Body of pancreas (tissue), 4 donors: ENCODE measurements at regions not wholly inside any gene's neighbourhood (a gene's known extent, or its start where the extent isn't known, plus 50 kb on each side); places are given as distances from the start of the nearest gene placed in this dataset.

Experiments used
- POLR2A ChIP-seq, 3 donors: fragments of 450-650 bp; IDR thresholded peaks; one replicate each; pipeline ENCODE4 v1.6.1; 2016; ENCODE audit warnings: antibody characterized with exemption in 3 of 3, mild to moderate bottlenecking in 2 of 3
- TF ChIP-seq, protein P1 (sequence below), 7 experiments: fragments of 450-650 bp in 4 of 7; fragments of 200-600 bp in 3 of 7; sonication (generic) in 3 of 7; IDR thresholded peaks; one replicate each; pipeline ENCODE4 v1.5.1; 2016 to 2019; ENCODE audit warnings: antibody characterized with exemption in 7 of 7

DNA sequence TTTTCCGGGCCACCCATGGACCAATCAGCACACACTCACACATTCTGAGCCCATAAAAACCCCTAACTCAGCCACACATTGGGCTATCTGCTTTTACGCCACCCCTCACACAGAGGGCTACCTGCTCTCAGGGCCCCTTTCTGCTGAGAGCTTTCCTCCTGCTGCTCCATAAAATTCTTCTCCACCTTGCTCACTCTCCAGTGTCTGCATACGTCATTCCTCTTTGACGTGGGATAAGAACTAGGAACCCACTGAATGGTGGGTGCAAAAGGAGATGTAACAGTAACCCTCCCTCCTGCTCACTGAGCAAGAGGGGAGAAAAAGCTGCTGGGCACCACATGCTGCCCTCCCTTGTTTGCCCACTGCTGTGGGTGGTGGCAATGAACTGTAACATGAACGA, 596.7 kb upstream of the TMEM132C start:
- TF ChIP-seq, protein P1, sequence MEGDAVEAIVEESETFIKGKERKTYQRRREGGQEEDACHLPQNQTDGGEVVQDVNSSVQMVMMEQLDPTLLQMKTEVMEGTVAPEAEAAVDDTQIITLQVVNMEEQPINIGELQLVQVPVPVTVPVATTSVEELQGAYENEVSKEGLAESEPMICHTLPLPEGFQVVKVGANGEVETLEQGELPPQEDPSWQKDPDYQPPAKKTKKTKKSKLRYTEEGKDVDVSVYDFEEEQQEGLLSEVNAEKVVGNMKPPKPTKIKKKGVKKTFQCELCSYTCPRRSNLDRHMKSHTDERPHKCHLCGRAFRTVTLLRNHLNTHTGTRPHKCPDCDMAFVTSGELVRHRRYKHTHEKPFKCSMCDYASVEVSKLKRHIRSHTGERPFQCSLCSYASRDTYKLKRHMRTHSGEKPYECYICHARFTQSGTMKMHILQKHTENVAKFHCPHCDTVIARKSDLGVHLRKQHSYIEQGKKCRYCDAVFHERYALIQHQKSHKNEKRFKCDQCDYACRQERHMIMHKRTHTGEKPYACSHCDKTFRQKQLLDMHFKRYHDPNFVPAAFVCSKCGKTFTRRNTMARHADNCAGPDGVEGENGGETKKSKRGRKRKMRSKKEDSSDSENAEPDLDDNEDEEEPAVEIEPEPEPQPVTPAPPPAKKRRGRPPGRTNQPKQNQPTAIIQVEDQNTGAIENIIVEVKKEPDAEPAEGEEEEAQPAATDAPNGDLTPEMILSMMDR (IDR thresholded peaks at IDR 0.05) = no peak
- TF ChIP-seq POLR2A (IDR thresholded peaks at IDR 0.05) = no peak
